Fibroblast of gingiva (primary cell): ENCODE measurements at regions not wholly inside any gene's neighbourhood (a gene's known extent, or its start where the extent isn't known, plus 50 kb on each side); places are given as distances from the start of the nearest gene placed in this dataset.

Experiments
- DNase-seq: peaks from one replicate; pipeline ENCODE4 v3.0.0-alpha.2; 2011; ENCODE audit warnings: low read depth

DNA sequence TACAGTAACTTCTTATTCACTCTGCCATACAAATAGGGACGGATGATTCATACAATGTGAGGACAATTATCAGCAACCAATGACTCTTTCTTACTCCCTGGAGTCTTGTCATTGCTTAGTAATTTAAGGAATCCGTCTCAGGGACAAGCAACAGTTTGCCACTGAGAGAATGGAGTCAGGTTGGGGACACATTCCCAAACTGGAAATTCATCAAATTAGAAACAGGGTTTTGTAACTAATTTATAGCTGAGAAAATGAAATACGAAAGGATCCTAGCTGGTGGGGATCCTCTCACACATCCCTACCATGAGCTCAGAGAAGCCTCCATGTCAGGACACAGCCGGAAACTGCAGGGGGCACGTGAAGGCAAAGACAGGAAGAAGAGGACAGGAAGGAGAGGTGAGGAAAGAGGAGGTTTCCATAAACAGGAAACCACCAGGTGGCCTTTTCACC is 50.4 kb upstream of the KDR start:
- DNase-seq, result peak; percentile 26

DNA sequence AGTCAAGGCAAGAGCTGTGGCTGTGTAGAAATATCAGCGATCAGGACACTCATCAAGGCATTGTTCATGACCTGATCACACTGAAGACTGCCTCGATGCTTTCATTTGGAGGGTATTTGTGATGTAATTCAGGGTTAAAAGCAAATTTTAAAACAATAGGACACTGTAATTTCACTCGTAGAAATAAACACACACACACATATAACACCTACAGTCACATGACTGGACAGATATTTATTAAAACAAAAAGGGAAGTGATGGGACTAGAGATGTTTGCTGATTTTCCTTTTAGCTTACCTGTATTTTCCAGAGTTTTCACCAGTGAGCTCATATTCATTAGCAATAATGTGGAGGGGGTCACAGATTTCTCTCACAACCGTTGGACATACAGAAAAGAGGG is 51.1 kb upstream of the KDR start:
- no peak for DNase-seq

DNA sequence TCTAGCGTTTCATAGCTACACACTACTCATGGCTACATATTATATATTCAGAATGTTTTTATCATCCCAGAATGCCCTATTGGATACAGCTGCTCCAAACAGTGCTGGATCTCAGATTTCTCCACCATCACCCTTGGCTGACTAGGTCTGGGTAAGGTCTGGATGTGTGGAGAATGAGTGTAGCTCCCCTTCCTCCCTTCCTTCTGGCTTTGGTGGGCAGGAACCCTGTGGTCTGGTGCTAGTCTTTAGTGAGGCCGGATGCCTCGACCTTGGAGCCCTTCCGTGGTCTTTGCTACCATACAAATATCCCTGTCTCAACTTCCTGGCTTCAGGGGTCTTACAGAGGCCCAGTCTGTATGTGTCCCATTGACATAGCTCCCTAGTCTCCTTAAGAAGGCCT is 52.1 kb upstream of the KDR start:
- no peak for DNase-seq

GRCh38 chr4:55178226-55179005 is 53.0 kb upstream of the KDR start:
- no peak for DNase-seq

GRCh38 chr4:55181010-55182005 is 55.9 kb upstream of the KDR start:
- no peak for DNase-seq

GRCh38 chr4:55183926-55184599 is 58.7 kb upstream of the KDR start:
- DNase-seq, result peak; percentile 81

DNA sequence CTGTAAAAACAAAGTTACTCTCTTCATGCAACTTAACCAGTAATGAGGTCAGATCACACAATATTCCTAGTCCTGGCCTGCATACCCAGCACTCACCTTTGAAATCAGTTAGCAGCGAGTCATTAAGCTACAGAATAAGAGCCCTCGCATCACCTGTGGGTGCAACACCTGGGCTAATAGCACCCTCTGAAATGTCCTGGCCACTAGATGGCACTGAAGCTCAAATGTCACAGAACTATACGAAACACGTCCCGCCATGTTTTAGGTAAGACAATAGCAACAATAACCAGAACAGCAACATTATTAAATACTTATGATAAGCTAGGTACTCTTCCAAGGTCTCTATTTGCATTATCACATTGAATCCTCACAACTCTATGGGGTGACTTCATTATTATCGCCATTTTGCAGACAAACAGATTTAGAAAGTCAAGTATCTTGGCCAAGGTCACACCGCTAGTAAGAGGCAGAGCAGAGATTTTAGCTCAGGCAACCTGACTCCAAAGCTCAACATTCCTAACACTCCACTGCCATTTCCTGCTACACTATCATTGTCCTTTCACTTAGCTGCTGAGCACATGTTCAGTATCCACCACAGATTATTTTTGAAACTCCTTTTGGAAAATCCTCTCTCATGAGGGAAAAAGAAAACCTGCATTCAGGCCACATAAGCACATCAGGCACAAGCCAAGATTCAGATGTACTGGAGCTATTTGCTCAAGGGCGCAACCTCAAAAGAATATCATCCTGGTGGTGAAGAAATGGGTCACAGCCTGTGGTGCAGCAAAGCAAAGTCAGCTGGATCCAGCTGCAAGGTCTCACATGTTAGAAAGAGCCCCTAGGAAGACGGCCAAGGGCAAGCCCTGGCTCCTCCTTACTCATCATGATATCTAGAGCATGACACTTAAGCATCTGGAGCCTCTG is 59.5 kb upstream of the KDR start:
- DNase-seq, result peak; percentile 72

DNA sequence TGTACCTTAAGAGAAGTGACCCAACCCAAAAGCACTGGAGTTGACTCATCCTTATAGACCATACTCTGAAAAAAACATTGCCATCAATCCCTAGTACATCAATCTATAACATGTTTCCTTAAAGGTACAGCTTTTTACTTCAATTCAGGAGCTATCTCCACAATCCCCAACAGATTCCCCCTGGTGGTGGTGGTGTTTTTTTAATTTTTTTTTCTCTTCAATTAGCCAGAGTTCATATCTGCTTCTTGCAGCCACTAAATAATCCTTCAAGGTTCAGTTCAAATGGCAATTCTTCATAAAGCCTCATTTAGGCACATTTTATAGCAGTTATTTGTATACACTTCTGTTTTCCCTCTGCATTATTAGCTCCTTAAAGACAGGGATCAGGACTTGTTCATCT is 60.7 kb upstream of the KDR start:
- DNase-seq, result no peak

- DNase-seq, result no peak
Measured at GRCh38 chr4:55186700-55187099, 61.3 kb upstream of the KDR start.

- DNase-seq, result no peak
Measured at GRCh38 chr4:55214172-55214571, 88.8 kb upstream of the KDR start.

GRCh38 chr4:55215087-55215486 is 89.7 kb upstream of the KDR start:
- DNase-seq, result no peak

DNA sequence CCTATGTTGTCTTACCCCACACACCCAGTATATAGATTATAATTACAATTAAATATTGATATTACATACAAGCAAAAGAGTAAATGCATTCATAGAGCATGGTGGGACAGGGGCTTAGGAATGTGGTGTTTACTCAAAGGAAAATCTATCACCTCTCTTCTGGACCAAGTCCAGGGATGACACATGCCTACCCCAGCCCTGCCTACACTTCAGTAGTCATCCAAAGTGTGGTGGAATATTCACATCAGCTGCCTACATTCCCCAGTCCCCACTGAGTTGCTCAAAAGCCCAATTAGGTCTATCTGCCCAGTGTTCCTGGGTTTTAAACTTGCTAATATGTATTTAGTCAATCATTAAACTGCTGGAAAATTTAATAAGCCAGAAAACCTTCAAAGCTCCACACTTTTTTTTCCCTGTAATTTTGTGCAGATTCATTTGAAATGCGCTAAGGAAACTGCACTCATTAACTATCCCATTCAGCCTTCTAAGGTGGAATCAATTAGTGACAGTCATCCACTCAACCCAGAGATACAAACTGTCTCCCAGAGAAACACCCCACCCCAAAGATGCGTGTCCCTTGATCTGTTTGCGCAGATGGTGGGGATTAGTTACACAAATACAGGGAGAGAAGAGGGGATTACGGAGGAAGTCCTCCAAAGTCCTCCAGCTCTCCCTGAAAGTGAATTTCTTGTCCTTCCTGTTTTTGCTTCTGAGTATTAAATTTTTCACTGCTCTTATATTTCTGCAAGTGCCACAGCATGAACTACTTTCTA is 91.7 kb upstream of the KDR start:
- DNase-seq, result no peak

DNA sequence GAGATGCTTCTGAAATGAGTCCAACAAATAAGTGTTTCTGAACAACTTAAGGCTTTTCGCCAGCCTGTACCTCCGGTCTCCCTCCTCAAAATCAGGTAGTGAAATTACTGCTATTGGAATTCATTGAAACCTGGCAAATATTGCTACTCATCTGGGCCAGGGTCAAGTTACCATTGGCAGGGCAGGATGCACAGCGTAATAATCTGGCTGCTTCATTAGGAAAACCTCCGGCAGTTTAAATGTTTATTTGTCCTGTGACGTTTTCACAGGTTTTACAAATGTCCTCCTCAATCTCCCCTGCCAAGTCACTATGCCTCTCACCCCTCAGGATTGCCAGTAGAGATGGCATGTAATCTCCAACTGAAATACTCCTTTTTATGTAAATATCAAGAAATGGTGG is 92.6 kb upstream of the KDR start:
- no peak for DNase-seq

DNA sequence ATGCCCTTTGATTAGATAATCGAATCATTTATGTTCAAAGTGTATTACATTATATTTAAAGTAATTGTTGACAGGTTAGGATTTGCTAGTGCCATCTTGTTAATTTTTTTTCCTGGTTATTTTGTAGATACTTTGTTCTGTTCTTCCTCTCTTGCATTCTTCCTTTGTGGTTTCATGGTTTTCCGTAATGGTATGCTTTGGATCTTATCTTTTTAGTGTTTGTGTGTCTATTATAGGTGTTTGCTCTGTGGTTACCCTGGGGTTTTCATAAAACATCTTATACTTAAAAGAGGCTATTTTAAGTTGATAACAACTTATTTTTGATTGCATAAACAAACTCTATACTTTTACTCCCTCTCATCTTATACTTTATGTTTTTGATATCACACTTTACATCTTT is 108.2 kb upstream of the SRD5A3 start:
- no peak for DNase-seq

DNA sequence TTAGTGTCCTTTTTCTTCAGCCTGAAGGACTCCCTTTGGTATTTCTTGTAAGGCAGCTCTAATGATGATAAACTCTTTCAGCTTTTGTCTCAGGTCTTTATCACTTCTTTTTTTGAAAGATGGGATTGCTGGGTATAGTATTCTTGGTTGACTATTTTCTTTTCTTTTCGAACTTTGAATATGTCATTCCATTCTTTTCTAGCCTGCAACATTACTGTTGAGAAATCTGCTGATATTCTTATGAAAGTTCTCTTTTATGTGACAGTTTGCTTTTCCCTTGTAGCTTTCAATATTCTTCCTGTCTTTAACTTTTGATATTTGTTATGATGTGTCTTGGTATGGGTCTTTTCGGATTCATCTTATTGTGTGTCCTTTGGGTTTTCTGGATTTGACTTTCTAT is 107.6 kb upstream of the SRD5A3 start:
- DNase-seq, result no peak

- DNase-seq, result no peak
Measured at GRCh38 chr4:55241461-55241860, 104.6 kb upstream of the SRD5A3 start.

GRCh38 chr4:55242506-55242905 is 103.5 kb upstream of the SRD5A3 start:
- no peak for DNase-seq

- no peak for DNase-seq
Measured at GRCh38 chr4:55247521-55247920, 98.5 kb upstream of the SRD5A3 start.

DNA sequence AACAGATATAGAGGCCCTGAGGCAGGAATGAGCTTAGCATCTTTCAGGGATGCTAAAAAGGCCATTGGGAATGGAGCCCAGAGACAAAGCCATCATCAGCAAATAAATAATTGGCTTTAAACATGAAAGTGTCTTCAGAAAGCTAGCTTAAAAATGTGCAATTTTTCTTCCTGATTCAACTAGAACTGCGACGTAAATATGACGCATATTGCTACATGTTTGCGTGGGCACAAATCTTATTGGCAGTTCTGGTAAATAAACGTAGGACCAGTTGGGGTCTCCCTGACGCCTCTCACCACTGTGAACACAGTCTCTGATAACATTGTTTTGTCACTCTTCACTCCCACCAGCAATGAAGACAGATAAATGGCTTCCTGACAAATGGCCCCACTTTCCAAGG is 97.3 kb upstream of the SRD5A3 start:
- no peak for DNase-seq

DNA sequence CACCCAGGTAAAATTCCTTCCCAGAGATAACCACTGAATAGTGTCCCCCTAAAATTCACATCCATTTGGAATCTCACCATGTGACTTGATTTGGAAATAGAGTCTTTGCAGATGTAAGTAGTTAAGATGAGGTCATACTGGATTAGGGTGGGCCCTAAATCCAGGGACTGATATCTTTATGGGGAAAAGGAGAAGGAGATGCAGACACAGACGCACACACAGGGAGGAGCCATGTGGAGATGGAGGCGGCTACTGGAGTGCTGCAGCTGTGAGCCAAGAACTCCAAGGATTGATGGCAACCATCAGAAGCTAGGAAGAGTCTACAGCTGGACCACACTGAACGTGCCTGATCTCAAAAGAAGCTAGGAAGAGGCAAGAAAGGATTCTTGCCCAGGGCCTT is 96.6 kb upstream of the SRD5A3 start:
- no peak for DNase-seq

DNA sequence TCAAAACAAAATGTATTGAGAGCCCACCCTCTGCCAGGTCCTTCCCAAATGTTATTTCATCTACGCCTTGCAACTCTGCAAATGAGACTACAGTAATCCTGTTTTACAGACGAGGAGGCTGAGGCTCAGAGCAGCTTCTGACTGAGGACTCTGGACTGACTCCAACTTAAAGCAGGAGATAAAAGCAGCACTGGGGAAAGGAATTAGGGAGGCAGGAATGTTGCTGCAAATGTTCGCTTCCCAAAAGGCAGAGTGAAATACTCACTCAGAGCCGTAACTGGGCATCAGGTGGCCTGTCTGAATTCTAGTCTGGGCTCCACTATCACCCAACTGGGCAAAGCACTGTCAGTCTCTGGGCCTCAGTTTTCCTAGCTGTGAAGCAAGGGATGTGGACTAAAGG is 94.7 kb upstream of the SRD5A3 start:
- DNase-seq, result no peak
